SK-N-SH treated with all-trans-retinoic acid at 6 μM for 48 hours (cell line): ENCODE measurements at regions not wholly inside any gene's neighbourhood (a gene's known extent, or its start where the extent isn't known, plus 50 kb on each side); places are given as distances from the start of the nearest gene placed in this dataset.

Source experiments
- ATAC-seq: fragments of 200-7000 bp; cut with Tn5 transposase; 3 replicates; pipeline ENCODE4 v1.9.1; 2020; ENCODE audit warnings: mild to moderate bottlenecking, moderate library complexity
- ARNTL ChIP-seq: fragments of 450-650 bp; formaldehyde crosslinking; IDR thresholded peaks from 2 replicates; pipeline ENCODE4 v1.5.0; 2020; ENCODE audit warnings: low read depth, mild to moderate bottlenecking, moderate library complexity, borderline replicate concordance
- BACH2 ChIP-seq: fragments of 250-450 bp; sonication (Bioruptor Pico); IDR thresholded peaks from 2 replicates; pipeline ENCODE4 v1.9.0; 2021; ENCODE audit warnings: mild to moderate bottlenecking, borderline replicate concordance
- CREB5 ChIP-seq: fragments of 250-450 bp; sonication (Bioruptor Pico); IDR thresholded peaks from 2 replicates; pipeline ENCODE4 v1.5.1; 2020; ENCODE audit warnings: low read depth, mild to moderate bottlenecking, moderate library complexity
- CSDC2 ChIP-seq: fragments of 250-450 bp; sonication (Bioruptor Pico); IDR thresholded peaks from 2 replicates; pipeline ENCODE4 v1.5.0; 2020; ENCODE audit warnings: mild to moderate bottlenecking, moderate library complexity
- CSRNP3 ChIP-seq: fragments of 250-450 bp; sonication (Bioruptor Pico); IDR thresholded peaks from 2 replicates; pipeline ENCODE4 v1.5.1; 2021; ENCODE audit warnings: mild to moderate bottlenecking, moderate library complexity
- ESRRG ChIP-seq: fragments of 250-450 bp; sonication (Bioruptor Pico); IDR thresholded peaks from 2 replicates; pipeline ENCODE4 v1.6.1; 2021; ENCODE audit warnings: mild to moderate bottlenecking
- GLIS3 ChIP-seq: fragments of 250-450 bp; sonication (Bioruptor Pico); IDR thresholded peaks from 2 replicates; pipeline ENCODE4 v1.5.0; 2020; ENCODE audit warnings: mild to moderate bottlenecking, moderate library complexity
- ISL1 ChIP-seq: fragments of 250-450 bp; sonication (Bioruptor Pico); IDR thresholded peaks from 2 replicates; pipeline ENCODE4 v2.1.2; 2022; ENCODE audit warnings: mild to moderate bottlenecking, moderate library complexity
- OSR1 ChIP-seq: fragments of 250-450 bp; sonication (Bioruptor Pico); IDR thresholded peaks from 2 replicates; pipeline ENCODE4 v1.8.0; 2022; ENCODE audit warnings: moderate library complexity, mild to moderate bottlenecking, inconsistent platforms
- PATZ1 ChIP-seq: fragments of 250-450 bp; sonication (Bioruptor Pico); IDR thresholded peaks from 2 replicates; pipeline ENCODE4 v1.8.0; 2020; ENCODE audit warnings: mild to moderate bottlenecking, moderate library complexity, borderline replicate concordance
- POU6F1 ChIP-seq: fragments of 250-450 bp; sonication (Bioruptor Pico); IDR thresholded peaks from 2 replicates; pipeline ENCODE4 v1.8.0; 2021; ENCODE audit warnings: low read depth, mild to moderate bottlenecking, moderate library complexity, borderline replicate concordance
- PPARA ChIP-seq: fragments of 250-450 bp; sonication (Bioruptor Pico); IDR thresholded peaks from 2 replicates; pipeline ENCODE4 v1.5.0; 2020; ENCODE audit warnings: mild to moderate bottlenecking, borderline replicate concordance
- RARB ChIP-seq: fragments of 250-450 bp; sonication (Bioruptor Pico); IDR thresholded peaks from 2 replicates; pipeline ENCODE4 v1.8.0; 2021; ENCODE audit warnings: mild to moderate bottlenecking, moderate library complexity
- SNAI2 ChIP-seq: fragments of 250-450 bp; sonication (Bioruptor Pico); IDR thresholded peaks from 2 replicates; pipeline ENCODE4 v1.5.0; 2020; ENCODE audit warnings: mild to moderate bottlenecking, moderate library complexity
- TOX ChIP-seq: fragments of 250-450 bp; sonication (Bioruptor Pico); IDR thresholded peaks from 2 replicates; pipeline ENCODE4 v1.8.0; 2021; ENCODE audit warnings: mild to moderate bottlenecking, moderate library complexity, borderline replicate concordance
- TSHZ2 ChIP-seq: fragments of 250-450 bp; sonication (Bioruptor Pico); IDR thresholded peaks from 2 replicates; pipeline ENCODE4 v1.5.0; 2020; ENCODE audit warnings: mild to moderate bottlenecking, moderate library complexity
- ZC3H10 ChIP-seq: fragments of 250-450 bp; sonication (Bioruptor Pico); IDR thresholded peaks from 2 replicates; pipeline ENCODE4 v1.5.1; 2021; ENCODE audit warnings: mild to moderate bottlenecking, moderate library complexity
- ZFP3 ChIP-seq: fragments of 250-450 bp; sonication (Bioruptor Pico); IDR thresholded peaks from 2 replicates; pipeline ENCODE4 v1.5.0; 2020; ENCODE audit warnings: mild to moderate bottlenecking, moderate library complexity
- ZFP30 ChIP-seq: fragments of 450-650 bp; formaldehyde crosslinking; IDR thresholded peaks from 2 replicates; pipeline ENCODE4 v1.5.0; 2022; ENCODE audit warnings: mild to moderate bottlenecking, moderate library complexity
- ZNF565 ChIP-seq: fragments of 450-650 bp; formaldehyde crosslinking; conservative IDR thresholded peaks from 2 replicates; pipeline ENCODE4 v1.5.0; 2020; ENCODE audit warnings: low read depth, mild to moderate bottlenecking, moderate library complexity
- ZNF70 ChIP-seq: fragments of 450-650 bp; formaldehyde crosslinking; IDR thresholded peaks from 2 replicates; pipeline ENCODE4 v1.5.0; 2020; ENCODE audit warnings: mild to moderate bottlenecking, moderate library complexity
- ZNF8 ChIP-seq: fragments of 450-650 bp; formaldehyde crosslinking; IDR thresholded peaks from 2 replicates; pipeline ENCODE4 v1.5.0; 2020; ENCODE audit warnings: mild to moderate bottlenecking, moderate library complexity

- TF ChIP-seq ZNF70: no peak
- no peak for TF ChIP-seq ZNF565
- no peak for TF ChIP-seq TSHZ2 (CRISPR knock-in tag)
- TF ChIP-seq ZNF8 (CRISPR knock-in tag): no peak
- TF ChIP-seq CREB5 (CRISPR knock-in tag): no peak
- no peak for TF ChIP-seq SNAI2
- TF ChIP-seq BACH2: no peak
- TF ChIP-seq ARNTL (CRISPR knock-in tag): no peak
- TF ChIP-seq ESRRG (CRISPR knock-in tag): no peak
- no peak for ATAC-seq
Observed at GRCh38 chr5:125177340-125177739, 430.9 kb upstream of the ZNF608 start.

GRCh38 chr5:125179612-125180011 is 433.2 kb upstream of the ZNF608 start:
- TF ChIP-seq ZC3H10 (no peak), ZFP3 (CRISPR knock-in tag) (no peak), PPARA (no peak)
- ATAC-seq: no peak

GRCh38 chr5:125180231-125180829 is 433.9 kb upstream of the ZNF608 start:
- TF ChIP-seq POU6F1 (CRISPR knock-in tag) (no peak), TOX (no peak), CSRNP3 (CRISPR knock-in tag) (no peak), ISL1 (no peak), RARB (CRISPR knock-in tag) (no peak), ZFP30 (no peak), TSHZ2 (CRISPR knock-in tag) (no peak), PPARA (no peak), PATZ1 (no peak), GLIS3 (CRISPR knock-in tag) (no peak), ZC3H10 (no peak), ZNF70 (no peak), ESRRG (CRISPR knock-in tag) (no peak), CSDC2 (no peak), ZFP3 (CRISPR knock-in tag) (no peak), ARNTL (CRISPR knock-in tag) (no peak), CREB5 (CRISPR knock-in tag) (no peak), OSR1 (CRISPR knock-in tag) (no peak), SNAI2 (no peak), BACH2 (no peak)
- ATAC-seq: no peak
